Neural cell (in vitro differentiated cells): ENCODE measurements at regions not wholly inside any gene's neighbourhood (a gene's known extent, or its start where the extent isn't known, plus 50 kb on each side); places are given as distances from the start of the nearest gene placed in this dataset.

ENCODE experiments used
- EP300 ChIP-seq: fragments of 450-650 bp; conservative IDR thresholded peaks from 2 replicates; pipeline ENCODE4 v1.6.1; 2014; ENCODE audit warnings: antibody characterized with exemption, mild to moderate bottlenecking, moderate library complexity; ENCODE audit not compliant: poor library complexity, severe bottlenecking
- EZH2 ChIP-seq: fragments of 200-600, 300-800 bp; shearing (Covaris generic), sonication (generic); IDR thresholded peaks from 2 replicates; pipeline ENCODE4 v1.6.1; 2014; ENCODE audit warnings: antibody characterized with exemption, low read length, borderline replicate concordance, mild to moderate bottlenecking; ENCODE audit not compliant: insufficient read depth, poor library complexity, severe bottlenecking
- POLR2AphosphoS5 ChIP-seq: IDR thresholded peaks from 2 replicates; pipeline ENCODE4 v1.6.1; 2012
- RAD21 ChIP-seq: fragments of 450-650 bp; conservative IDR thresholded peaks from 2 replicates; pipeline ENCODE4 v1.6.1; 2014; ENCODE audit warnings: antibody characterized with exemption, mild to moderate bottlenecking, moderate library complexity
- TAF1 ChIP-seq: IDR thresholded peaks from 2 replicates; pipeline ENCODE4 v1.6.1; 2012; ENCODE audit warnings: low read depth
- TF ChIP-seq, protein P1 (sequence below): fragments of 450-650 bp; IDR thresholded peaks from 2 replicates; pipeline ENCODE4 v1.5.1; 2014; ENCODE audit warnings: antibody characterized with exemption, mild to moderate bottlenecking, moderate library complexity; ENCODE audit not compliant: poor library complexity, severe bottlenecking
- TF ChIP-seq, protein P2 (sequence below): IDR thresholded peaks from 2 replicates; pipeline ENCODE4 v1.6.1; 2012; ENCODE audit warnings: borderline replicate concordance

- TF ChIP-seq POLR2AphosphoS5 (no peak), EZH2 (no peak), EP300 (no peak), TAF1 (no peak), RAD21 (no peak)
- TF ChIP-seq, protein P1, sequence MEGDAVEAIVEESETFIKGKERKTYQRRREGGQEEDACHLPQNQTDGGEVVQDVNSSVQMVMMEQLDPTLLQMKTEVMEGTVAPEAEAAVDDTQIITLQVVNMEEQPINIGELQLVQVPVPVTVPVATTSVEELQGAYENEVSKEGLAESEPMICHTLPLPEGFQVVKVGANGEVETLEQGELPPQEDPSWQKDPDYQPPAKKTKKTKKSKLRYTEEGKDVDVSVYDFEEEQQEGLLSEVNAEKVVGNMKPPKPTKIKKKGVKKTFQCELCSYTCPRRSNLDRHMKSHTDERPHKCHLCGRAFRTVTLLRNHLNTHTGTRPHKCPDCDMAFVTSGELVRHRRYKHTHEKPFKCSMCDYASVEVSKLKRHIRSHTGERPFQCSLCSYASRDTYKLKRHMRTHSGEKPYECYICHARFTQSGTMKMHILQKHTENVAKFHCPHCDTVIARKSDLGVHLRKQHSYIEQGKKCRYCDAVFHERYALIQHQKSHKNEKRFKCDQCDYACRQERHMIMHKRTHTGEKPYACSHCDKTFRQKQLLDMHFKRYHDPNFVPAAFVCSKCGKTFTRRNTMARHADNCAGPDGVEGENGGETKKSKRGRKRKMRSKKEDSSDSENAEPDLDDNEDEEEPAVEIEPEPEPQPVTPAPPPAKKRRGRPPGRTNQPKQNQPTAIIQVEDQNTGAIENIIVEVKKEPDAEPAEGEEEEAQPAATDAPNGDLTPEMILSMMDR = no peak
- TF ChIP-seq, protein P2, sequence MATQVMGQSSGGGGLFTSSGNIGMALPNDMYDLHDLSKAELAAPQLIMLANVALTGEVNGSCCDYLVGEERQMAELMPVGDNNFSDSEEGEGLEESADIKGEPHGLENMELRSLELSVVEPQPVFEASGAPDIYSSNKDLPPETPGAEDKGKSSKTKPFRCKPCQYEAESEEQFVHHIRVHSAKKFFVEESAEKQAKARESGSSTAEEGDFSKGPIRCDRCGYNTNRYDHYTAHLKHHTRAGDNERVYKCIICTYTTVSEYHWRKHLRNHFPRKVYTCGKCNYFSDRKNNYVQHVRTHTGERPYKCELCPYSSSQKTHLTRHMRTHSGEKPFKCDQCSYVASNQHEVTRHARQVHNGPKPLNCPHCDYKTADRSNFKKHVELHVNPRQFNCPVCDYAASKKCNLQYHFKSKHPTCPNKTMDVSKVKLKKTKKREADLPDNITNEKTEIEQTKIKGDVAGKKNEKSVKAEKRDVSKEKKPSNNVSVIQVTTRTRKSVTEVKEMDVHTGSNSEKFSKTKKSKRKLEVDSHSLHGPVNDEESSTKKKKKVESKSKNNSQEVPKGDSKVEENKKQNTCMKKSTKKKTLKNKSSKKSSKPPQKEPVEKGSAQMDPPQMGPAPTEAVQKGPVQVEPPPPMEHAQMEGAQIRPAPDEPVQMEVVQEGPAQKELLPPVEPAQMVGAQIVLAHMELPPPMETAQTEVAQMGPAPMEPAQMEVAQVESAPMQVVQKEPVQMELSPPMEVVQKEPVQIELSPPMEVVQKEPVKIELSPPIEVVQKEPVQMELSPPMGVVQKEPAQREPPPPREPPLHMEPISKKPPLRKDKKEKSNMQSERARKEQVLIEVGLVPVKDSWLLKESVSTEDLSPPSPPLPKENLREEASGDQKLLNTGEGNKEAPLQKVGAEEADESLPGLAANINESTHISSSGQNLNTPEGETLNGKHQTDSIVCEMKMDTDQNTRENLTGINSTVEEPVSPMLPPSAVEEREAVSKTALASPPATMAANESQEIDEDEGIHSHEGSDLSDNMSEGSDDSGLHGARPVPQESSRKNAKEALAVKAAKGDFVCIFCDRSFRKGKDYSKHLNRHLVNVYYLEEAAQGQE = no peak
Observed at GRCh38 chr1:219121679-219122078, 52.0 kb upstream of the LYPLAL1 start.
